Large intestine (tissue), 3 donors: ENCODE measurements at regions not wholly inside any gene's neighbourhood (a gene's known extent, or its start where the extent isn't known, plus 50 kb on each side); places are given as distances from the start of the nearest gene placed in this dataset.
"Not testable (repeated sequence)": the region's sequence is repeated elsewhere in the genome, so short reads cannot be mapped to it uniquely, and the experiment has no call there.

Source experiments
- DNase-seq, 2 donors: peaks; one replicate each; pipeline versions ENCODE4 v3.0.0 to v3.0.0-alpha.2; 2013
- H3K27ac ChIP-seq: one replicate; pipeline ENCODE4 v1.5.1; 2013; ENCODE audit warnings: low read length
- H3K27me3 ChIP-seq: 2 replicates; pipeline ENCODE4 v1.6.1; 2013; ENCODE audit warnings: low read length; ENCODE audit not compliant: control insufficient read depth, insufficient read depth
- H3K36me3 ChIP-seq: 2 replicates; pipeline ENCODE4 v1.6.1; 2013; ENCODE audit warnings: low read length; ENCODE audit not compliant: control insufficient read depth, insufficient read depth
- H3K4me1 ChIP-seq: one replicate; pipeline ENCODE4 v1.6.1; 2013; ENCODE audit warnings: low read length; ENCODE audit not compliant: control insufficient read depth, insufficient read depth
- H3K4me3 ChIP-seq: one replicate; pipeline ENCODE4 v1.5.1; 2013; ENCODE audit warnings: low read length
- H3K9me3 ChIP-seq: one replicate; pipeline ENCODE4 v1.6.1; 2013; ENCODE audit warnings: mild to moderate bottlenecking, low read depth, low read length, moderate library complexity; ENCODE audit not compliant: control insufficient read depth
- WGBS: methylation state at CpG from one replicate; pipeline ENCODE4 v1.1.5; 2013; ENCODE audit warnings: low lambda C conversion rate; ENCODE audit not compliant: insufficient coverage; 5-methylcytosine and 5-hydroxymethylcytosine counted together

- not testable (repeated sequence) for H3K4me3 ChIP-seq, H3K27me3 ChIP-seq, H3K4me1 ChIP-seq, H3K36me3 ChIP-seq, H3K9me3 ChIP-seq, H3K27ac ChIP-seq, DNase-seq
- no CpG with 5 or more reads among the region's 22 CpGs for WGBS
Observed at GRCh38 chr4:128672596-128672995, 136.9 kb upstream of the JADE1 start.

DNA sequence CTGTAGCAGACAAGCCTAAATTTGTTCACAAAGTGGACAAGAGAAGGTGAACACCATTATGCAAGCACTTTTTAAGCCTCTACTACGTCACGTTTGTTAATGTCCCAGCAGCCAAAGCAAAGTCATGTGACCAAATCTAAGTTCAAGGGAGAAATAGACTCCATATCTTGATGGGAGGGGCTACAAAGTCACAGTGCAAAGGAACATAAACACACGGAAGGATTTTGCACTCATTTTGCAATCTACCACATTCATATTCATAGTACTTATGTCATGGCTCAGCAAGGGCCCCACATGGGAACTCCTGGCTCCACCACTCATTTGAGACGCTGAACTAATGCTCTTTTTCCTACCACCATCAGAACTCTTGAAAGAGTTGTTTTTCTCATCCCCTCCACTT, 139.0 kb upstream of the JADE1 start:
- Histone ChIP-seq H3K9me3 (no peaks in the 10 kb centered on the region), H3K27ac (peak overlapping the region; percentile 22), H3K27me3 (no peaks in the 10 kb centered on the region), H3K36me3 (no peaks in the 10 kb centered on the region), H3K4me1 (peaks cover 2% of the 10 kb centered on the region), H3K4me3 (no peak overlapping the region)
- DNase-seq, result peak; percentile 77 to 89
- 60% methylated on average over 1 of the region's 4 CpGs for WGBS

- H3K27me3 ChIP-seq, result no peaks in the 10 kb centered on the region
- no peak for DNase-seq
- H3K4me3 ChIP-seq, result no peak overlapping the region
- 90% methylated on average over 4 of the region's 5 CpGs for WGBS
- peaks cover 2% of the 10 kb centered on the region for H3K4me1 ChIP-seq
- H3K36me3 ChIP-seq, result no peaks in the 10 kb centered on the region
- H3K9me3 ChIP-seq, result no peaks in the 10 kb centered on the region
- no peak overlapping the region for H3K27ac ChIP-seq
Observed at GRCh38 chr4:128668566-128668965, 140.9 kb upstream of the JADE1 start.

DNA sequence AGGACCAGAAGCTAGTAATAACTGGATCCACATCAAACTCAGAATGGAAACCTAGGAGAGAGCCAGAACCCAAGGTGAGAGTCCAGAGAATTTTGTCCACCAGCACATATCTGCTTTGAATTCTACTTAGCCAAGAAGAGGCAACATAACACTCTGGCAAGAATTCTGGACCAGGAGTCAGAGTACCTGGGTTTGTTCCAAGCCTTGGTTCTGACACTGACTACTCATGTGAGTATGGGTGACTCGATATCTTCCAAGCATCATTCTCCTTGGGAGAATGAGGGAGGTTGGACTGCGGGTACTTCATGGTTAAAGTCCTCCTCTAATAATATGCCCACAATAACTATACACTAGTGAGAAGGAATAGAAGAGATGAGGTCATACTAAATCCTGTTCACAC, 144.0 kb upstream of the JADE1 start:
- H3K4me3 ChIP-seq, result no peak overlapping the region
- no peak overlapping the region for H3K27ac ChIP-seq
- no peaks in the 10 kb centered on the region for H3K36me3 ChIP-seq
- H3K4me1 ChIP-seq, result peaks cover 15% of the 10 kb centered on the region
- H3K9me3 ChIP-seq, result no peaks in the 10 kb centered on the region
- WGBS, result no CpG with 5 or more reads among the region's 2 CpGs
- H3K27me3 ChIP-seq, result no peaks in the 10 kb centered on the region
- no peak for DNase-seq

- WGBS, result no CpG with 5 or more reads among the region's 3 CpGs
- Histone ChIP-seq H3K27me3 (no peaks in the 10 kb centered on the region), H3K36me3 (no peaks in the 10 kb centered on the region), H3K9me3 (no peaks in the 10 kb centered on the region), H3K4me3 (no peak overlapping the region), H3K27ac (no peak overlapping the region), H3K4me1 (peaks cover 32% of the 10 kb centered on the region)
- peak in 1 of 2 donors; percentile 37 for DNase-seq
Observed at GRCh38 chr4:128663325-128663724, 146.2 kb upstream of the JADE1 start.

DNA sequence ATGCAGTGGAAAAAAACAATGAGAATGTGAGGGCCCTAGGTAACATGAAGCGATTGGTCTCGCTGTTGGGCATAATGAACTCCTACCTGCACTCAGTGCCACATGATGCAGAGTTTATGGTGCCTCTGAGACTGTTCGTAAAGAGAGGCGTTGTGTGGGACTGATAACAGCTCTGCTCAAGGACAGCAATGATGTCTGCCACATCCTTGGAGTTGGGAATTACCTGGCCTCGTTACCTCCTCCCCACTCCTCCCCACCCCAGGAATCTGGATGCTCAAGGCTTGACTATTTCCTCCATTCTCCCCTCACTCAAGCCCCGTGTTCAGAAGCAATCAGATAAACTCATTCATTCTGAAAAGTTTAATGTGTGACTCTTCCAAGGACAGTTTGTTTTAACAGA, 148.0 kb upstream of the JADE1 start:
- no CpG with 5 or more reads among the region's 6 CpGs for WGBS
- DNase-seq, result peak; percentile 84 to 89
- H3K9me3 ChIP-seq, result no peaks in the 10 kb centered on the region
- peaks cover 42% of the 10 kb centered on the region for H3K4me1 ChIP-seq
- no peaks in the 10 kb centered on the region for H3K27me3 ChIP-seq
- peak overlapping the region; percentile 82 for H3K27ac ChIP-seq
- H3K36me3 ChIP-seq, result no peaks in the 10 kb centered on the region
- H3K4me3 ChIP-seq, result no peak overlapping the region

- no peak overlapping the region for H3K4me3 ChIP-seq
- 80% methylated on average over 1 of the region's 3 CpGs for WGBS
- no peaks in the 10 kb centered on the region for H3K9me3 ChIP-seq
- DNase-seq, result peak; percentile 71 to 84
- H3K27ac ChIP-seq, result peak overlapping the region; percentile 82
- H3K27me3 ChIP-seq, result no peaks in the 10 kb centered on the region
- H3K4me1 ChIP-seq, result peaks cover 42% of the 10 kb centered on the region
- H3K36me3 ChIP-seq, result no peaks in the 10 kb centered on the region
Observed at GRCh38 chr4:128660361-128661215, 148.9 kb upstream of the JADE1 start.

DNA sequence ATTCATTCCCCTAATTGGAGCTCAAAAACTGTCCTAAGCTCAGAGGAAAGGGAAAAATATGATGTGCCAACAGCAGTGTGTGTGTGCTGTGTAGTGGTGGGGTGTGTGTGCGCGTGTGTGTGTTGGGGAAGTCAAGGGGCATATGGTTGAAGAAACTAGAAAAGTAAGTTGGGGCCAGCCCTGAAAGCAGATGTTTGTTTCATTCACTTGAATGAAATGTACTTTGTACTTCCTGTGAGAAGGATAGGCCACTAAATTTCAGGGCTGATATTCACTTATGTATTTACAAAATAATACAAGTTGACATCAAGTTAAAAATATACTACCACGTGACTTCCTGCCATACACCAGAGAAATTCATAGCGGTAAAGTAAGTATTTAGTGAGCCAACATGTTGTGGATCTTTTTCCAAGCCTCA, 151.3 kb upstream of the JADE1 start:
- Histone ChIP-seq H3K36me3 (no peaks in the 10 kb centered on the region), H3K4me1 (peaks cover 50% of the 10 kb centered on the region), H3K9me3 (no peaks in the 10 kb centered on the region), H3K27me3 (no peaks in the 10 kb centered on the region), H3K27ac (peak overlapping the region; percentile 48), H3K4me3 (no peak overlapping the region)
- WGBS, result no CpG with 5 or more reads among the region's 4 CpGs
- DNase-seq, result peak in 1 of 2 donors; percentile 79

GRCh38 chr4:128657638-128658037, 151.9 kb upstream of the JADE1 start:
- DNase-seq, result no peak
- peak overlapping the region; percentile 48 for H3K27ac ChIP-seq
- no peaks in the 10 kb centered on the region for H3K36me3 ChIP-seq
- H3K27me3 ChIP-seq, result no peaks in the 10 kb centered on the region
- no peaks in the 10 kb centered on the region for H3K9me3 ChIP-seq
- no peak overlapping the region for H3K4me3 ChIP-seq
- no CpG with 5 or more reads among the region's 4 CpGs for WGBS
- peaks cover 54% of the 10 kb centered on the region for H3K4me1 ChIP-seq

DNA sequence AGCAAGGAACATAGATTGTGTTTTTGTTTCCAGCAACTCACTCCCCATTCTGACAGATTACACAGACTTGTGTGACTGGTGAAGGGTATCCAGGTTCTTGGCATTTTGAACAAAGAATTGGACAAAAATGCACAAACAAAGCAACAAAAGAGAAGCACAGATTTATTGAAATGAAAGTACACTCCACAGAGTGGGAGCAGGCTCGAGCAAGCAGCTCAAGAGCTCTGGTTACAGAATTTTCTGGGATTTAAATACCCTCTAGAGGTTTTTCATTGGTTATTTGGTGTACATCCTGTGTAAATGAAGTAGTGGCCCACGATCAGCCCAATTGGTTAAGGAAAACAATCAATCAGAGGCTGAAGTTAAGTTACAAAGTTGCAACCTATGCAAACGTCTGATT, 155.0 kb upstream of the JADE1 start:
- Histone ChIP-seq H3K4me1 (peaks cover 36% of the 10 kb centered on the region), H3K9me3 (no peaks in the 10 kb centered on the region), H3K27ac (peak overlapping the region; percentile 67), H3K27me3 (no peaks in the 10 kb centered on the region), H3K36me3 (no peaks in the 10 kb centered on the region), H3K4me3 (no peak overlapping the region)
- WGBS, result no CpG with 5 or more reads among the region's 3 CpGs
- DNase-seq, result no peak
